Peyer's patch (tissue), 4 donors: ENCODE measurements at regions not wholly inside any gene's neighbourhood (a gene's known extent, or its start where the extent isn't known, plus 50 kb on each side); places are given as distances from the start of the nearest gene placed in this dataset.

Experiments
- DNase-seq, 3 donors: peaks; one replicate each; pipeline ENCODE4 v3.0.0-alpha.2; 2017 to 2019
- H3K27ac ChIP-seq, 4 donors: fragments of 200-600 bp; sonication (generic); one replicate each; pipeline ENCODE4 v1.5.1; 2016 to 2019
- H3K27me3 ChIP-seq, 2 donors: fragments of 200-600 bp; sonication (generic); one replicate each; pipeline ENCODE4 v1.5.1; 2019
- H3K36me3 ChIP-seq, 3 donors: fragments of 200-600 bp; sonication (generic); one replicate each; pipeline ENCODE4 v1.5.1; 2016 to 2019
- H3K4me1 ChIP-seq, 4 donors: fragments of 200-600 bp; sonication (generic); one replicate each; pipeline ENCODE4 v1.5.1; 2016 to 2019
- H3K4me3 ChIP-seq, 4 donors: fragments of 200-600 bp; sonication (generic); 1 replicate in 3 of 4; 2 replicates in 1 of 4; pipeline ENCODE4 v1.5.1; 2016 to 2019; ENCODE audit warnings: mild to moderate bottlenecking in 1 of 4
- H3K9me3 ChIP-seq, 4 donors: fragments of 200-600 bp; sonication (generic); one replicate each; pipeline ENCODE4 v1.5.1; 2016 to 2019; ENCODE audit warnings: mild to moderate bottlenecking in 1 of 4
- POLR2A ChIP-seq, 2 donors: fragments of 450-650 bp; IDR thresholded peaks; one replicate each; pipeline ENCODE4 v1.5.1; 2017; ENCODE audit warnings: antibody characterized with exemption in 2 of 2, mild to moderate bottlenecking in 2 of 2, moderate library complexity in 2 of 2
- TF ChIP-seq, protein P1 (sequence below), 6 experiments: fragments of 450-650 bp in 4 of 6; fragments of 200-600 bp in 2 of 6; sonication (generic) in 1 of 6; IDR thresholded peaks; one replicate each; pipeline ENCODE4 v1.5.1; 2017 to 2019; ENCODE audit warnings: antibody characterized with exemption in 6 of 6, mild to moderate bottlenecking in 3 of 6, moderate library complexity in 1 of 6

DNA sequence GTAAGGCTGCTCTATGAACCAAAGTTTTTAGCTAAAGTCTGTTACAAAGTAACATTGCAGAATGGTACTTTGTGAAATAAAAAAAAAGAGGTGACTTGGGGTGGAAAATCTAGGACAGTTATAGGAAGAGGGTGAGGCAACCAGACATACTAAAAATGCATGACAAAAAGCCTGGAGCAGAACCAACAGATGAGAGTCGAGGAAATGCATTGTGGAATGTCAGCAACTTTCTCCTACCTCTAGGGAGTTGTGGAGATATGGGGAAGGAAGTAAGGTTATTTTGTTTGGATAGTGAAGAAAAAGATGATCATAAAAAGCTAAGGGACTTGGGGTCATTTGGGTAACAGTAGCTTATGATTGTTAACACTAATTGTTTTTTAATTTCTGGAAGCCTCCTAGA, 295.6 kb downstream of the S1PR1 start:
- Histone ChIP-seq H3K4me3 (no peak overlapping the region), H3K4me1 (no peaks in the 10 kb centered on the region), H3K36me3 (no peaks in the 10 kb centered on the region), H3K27ac (no peak overlapping the region), H3K9me3 (no peaks in the 10 kb centered on the region), H3K27me3 (no peaks in the 10 kb centered on the region)
- TF ChIP-seq POLR2A (IDR thresholded peaks at IDR 0.05): no peak
- TF ChIP-seq, protein P1, sequence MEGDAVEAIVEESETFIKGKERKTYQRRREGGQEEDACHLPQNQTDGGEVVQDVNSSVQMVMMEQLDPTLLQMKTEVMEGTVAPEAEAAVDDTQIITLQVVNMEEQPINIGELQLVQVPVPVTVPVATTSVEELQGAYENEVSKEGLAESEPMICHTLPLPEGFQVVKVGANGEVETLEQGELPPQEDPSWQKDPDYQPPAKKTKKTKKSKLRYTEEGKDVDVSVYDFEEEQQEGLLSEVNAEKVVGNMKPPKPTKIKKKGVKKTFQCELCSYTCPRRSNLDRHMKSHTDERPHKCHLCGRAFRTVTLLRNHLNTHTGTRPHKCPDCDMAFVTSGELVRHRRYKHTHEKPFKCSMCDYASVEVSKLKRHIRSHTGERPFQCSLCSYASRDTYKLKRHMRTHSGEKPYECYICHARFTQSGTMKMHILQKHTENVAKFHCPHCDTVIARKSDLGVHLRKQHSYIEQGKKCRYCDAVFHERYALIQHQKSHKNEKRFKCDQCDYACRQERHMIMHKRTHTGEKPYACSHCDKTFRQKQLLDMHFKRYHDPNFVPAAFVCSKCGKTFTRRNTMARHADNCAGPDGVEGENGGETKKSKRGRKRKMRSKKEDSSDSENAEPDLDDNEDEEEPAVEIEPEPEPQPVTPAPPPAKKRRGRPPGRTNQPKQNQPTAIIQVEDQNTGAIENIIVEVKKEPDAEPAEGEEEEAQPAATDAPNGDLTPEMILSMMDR (IDR thresholded peaks at IDR 0.05): no peak
- no peak for DNase-seq

DNA sequence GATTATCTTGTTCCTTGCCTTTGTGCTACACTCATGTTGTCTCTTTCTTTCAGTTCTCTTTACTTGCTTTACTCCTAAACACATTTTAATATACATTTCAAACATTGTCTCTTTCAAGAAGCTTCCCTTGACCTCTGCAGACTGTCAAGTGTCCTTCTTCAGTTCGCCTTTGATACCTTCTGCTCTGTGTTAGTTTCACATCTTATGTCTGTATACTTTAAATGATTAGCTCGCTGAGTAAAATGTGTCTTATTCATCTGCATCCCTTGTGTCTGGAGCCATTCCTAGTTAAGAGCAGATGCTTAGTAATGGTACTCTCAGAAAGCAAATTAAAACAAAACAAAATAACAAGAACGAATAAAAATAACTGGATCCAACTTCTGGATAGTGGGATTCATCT, 303.3 kb downstream of the S1PR1 start:
- Histone ChIP-seq H3K27ac (no peak overlapping the region), H3K27me3 (no peaks in the 10 kb centered on the region)
- TF ChIP-seq, protein P1 (IDR thresholded peaks at IDR 0.05): no peak
- no peak for TF ChIP-seq POLR2A (IDR thresholded peaks at IDR 0.05)

DNA sequence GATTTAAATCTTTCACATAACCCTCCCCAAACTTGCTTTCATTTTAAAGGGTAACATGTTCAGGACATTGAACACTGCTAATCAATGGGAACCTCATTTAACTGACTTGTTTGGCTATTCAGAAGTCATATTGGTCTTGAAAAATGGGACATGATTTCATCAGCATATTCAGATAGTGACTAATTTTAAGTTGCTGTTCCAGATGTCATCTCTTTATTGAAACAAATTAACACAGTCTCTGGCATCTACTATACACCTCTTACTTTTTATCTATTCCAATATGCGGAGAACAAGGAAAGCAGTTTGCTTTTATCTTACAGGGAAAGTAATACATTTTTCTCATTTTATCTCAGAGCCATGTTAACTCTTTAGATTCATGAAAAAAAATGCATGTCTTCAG, 310.1 kb downstream of the S1PR1 start:
- Histone ChIP-seq H3K4me1 (no peaks in the 10 kb centered on the region), H3K27me3 (no peaks in the 10 kb centered on the region), H3K9me3 (no peaks in the 10 kb centered on the region), H3K4me3 (no peak overlapping the region), H3K36me3 (no peaks in the 10 kb centered on the region), H3K27ac (no peak overlapping the region)
- TF ChIP-seq, protein P1 (IDR thresholded peaks at IDR 0.05): no peak
- DNase-seq: no peak

More for the DNA sequence above, 303.3 kb downstream of the S1PR1 start:
- Histone ChIP-seq H3K4me3 (no peak overlapping the region), H3K4me1 (no peaks in the 10 kb centered on the region), H3K36me3 (no peaks in the 10 kb centered on the region), H3K9me3 (no peaks in the 10 kb centered on the region)
- no peak for DNase-seq

DNA sequence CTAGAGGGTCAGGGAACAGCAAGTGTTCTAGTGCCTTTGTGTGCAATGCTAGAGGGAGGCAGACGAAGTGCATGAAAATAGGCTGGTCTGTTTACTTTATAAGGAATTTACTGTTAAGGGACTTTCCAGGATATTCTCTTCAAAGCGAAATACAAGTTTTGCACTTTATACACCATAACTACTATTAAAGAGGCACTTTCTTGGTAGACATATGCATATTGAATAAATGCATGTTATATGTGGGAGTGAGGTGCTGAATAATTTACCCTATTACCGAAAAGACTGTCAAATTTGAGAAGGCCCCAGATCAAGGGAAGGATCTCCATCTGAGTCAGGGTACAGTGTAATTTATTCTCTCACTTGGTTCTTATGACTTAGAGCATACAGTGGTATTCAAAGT, 310.5 kb downstream of the S1PR1 start:
- H3K4me1 ChIP-seq: no peaks in the 10 kb centered on the region

DNA sequence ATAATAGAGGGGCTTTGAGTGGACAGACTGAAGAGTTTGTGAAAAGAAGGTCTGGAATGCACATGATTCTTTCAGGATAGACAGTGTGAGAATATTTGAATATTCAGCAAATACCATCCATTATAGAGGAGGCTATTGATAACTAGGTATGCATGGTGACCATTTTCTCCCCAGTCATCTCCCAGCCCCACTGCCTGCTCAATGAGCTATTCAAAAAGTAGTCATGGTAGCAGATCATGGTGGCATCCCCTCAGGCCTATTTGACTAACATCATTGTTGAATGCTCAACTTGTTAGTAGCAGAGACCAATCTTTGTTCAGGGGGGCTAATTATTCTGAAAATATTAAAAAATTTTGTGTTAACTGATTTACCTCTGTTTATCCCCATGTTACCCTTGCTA, 311.6 kb downstream of the S1PR1 start:
- Histone ChIP-seq H3K27ac (no peak overlapping the region), H3K36me3 (no peaks in the 10 kb centered on the region), H3K27me3 (no peaks in the 10 kb centered on the region), H3K9me3 (no peaks in the 10 kb centered on the region), H3K4me3 (no peak overlapping the region), H3K4me1 (no peaks in the 10 kb centered on the region)
- TF ChIP-seq, protein P1 (IDR thresholded peaks at IDR 0.05): no peak
- TF ChIP-seq POLR2A (IDR thresholded peaks at IDR 0.05): no peak
- no peak for DNase-seq

More for the DNA sequence above, 310.5 kb downstream of the S1PR1 start:
- H3K27ac ChIP-seq: no peak overlapping the region
- H3K36me3 ChIP-seq: no peaks in the 10 kb centered on the region
- TF ChIP-seq, protein P1 (IDR thresholded peaks at IDR 0.05): no peak
- no peak for TF ChIP-seq POLR2A (IDR thresholded peaks at IDR 0.05)
- H3K9me3 ChIP-seq: no peaks in the 10 kb centered on the region
- H3K27me3 ChIP-seq: no peaks in the 10 kb centered on the region
- H3K4me3 ChIP-seq: no peak overlapping the region
- no peak for DNase-seq

DNA sequence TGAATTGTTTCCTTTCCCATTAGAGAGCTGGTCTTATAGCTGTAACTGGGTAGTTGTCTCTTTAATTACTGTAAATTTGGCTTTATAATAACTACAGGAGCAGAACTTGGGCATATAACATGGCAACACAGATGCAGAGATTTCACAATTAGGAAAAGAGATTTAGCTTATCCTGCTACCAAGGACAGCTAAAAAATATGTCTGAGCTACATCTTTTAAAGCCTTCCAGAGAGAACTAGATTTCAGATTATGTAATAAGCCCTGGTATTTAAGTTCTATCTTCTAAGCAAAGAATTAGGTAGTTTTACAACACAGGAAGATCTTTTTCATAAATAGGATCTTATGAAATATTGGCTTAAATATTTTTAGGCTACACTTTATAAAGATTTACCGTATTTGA, 313.8 kb downstream of the S1PR1 start:
- Histone ChIP-seq H3K27me3 (no peaks in the 10 kb centered on the region), H3K9me3 (no peaks in the 10 kb centered on the region), H3K36me3 (no peaks in the 10 kb centered on the region), H3K4me3 (no peak overlapping the region), H3K27ac (no peak overlapping the region), H3K4me1 (no peaks in the 10 kb centered on the region)
- DNase-seq: no peak
- TF ChIP-seq POLR2A (IDR thresholded peaks at IDR 0.05): no peak
- TF ChIP-seq, protein P1 (IDR thresholded peaks at IDR 0.05): no peak
